Stimulated activated CD4-positive, alpha-beta T cell treated with anti-CD3 and anti-CD28 coated beads, TNF-alpha, amount 100 ng/mL, for 24 hours (primary cell): ENCODE measurements at regions not wholly inside any gene's neighbourhood (a gene's known extent, or its start where the extent isn't known, plus 50 kb on each side); places are given as distances from the start of the nearest gene placed in this dataset.

Experiments used
- DNase-seq, 3 experiments: peaks; one replicate each; pipeline ENCODE4 v3.0.0-alpha.2; 2020; ENCODE audit warnings: low read depth in 3 of 3

DNA sequence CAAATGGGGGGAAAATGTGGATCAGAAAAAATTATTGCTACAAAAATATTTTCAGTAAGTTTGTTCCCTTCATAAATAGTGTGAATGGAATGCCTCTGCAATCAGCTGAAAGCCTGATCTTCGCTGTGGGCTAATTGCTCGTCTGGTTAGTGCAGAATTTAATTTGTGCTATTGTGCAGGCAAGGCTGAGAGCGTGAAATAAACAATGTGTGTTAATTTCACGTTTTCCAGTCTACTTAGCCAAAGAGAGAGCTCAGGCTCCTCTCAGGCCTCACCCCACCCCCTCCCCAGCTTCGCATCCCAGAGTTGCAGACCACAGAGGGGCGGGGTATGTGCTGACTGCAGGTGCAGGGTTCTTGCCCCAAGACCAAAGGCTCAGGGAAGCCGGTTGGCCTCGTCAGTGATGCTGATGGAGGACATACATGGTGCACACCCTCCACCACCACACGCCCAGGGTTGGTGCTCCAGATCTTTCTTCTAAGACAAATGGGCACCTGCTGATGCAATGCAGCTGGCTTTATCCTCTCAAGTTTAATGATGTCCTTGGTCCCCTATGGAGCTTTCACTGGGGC lies 302.6 kb upstream of the SLC14A2 start:
- DNase-seq: no peak

- DNase-seq: no peak
These were observed 299.1 kb upstream of the SLC14A2 start for GRCh38 chr18:45316127-45316526.

GRCh38 chr18:45317948-45318640 lies 297.2 kb upstream of the SLC14A2 start:
- no peak for DNase-seq

- no peak for DNase-seq
These were observed 294.6 kb upstream of the SLC14A2 start for GRCh38 chr18:45320724-45321123.

DNA sequence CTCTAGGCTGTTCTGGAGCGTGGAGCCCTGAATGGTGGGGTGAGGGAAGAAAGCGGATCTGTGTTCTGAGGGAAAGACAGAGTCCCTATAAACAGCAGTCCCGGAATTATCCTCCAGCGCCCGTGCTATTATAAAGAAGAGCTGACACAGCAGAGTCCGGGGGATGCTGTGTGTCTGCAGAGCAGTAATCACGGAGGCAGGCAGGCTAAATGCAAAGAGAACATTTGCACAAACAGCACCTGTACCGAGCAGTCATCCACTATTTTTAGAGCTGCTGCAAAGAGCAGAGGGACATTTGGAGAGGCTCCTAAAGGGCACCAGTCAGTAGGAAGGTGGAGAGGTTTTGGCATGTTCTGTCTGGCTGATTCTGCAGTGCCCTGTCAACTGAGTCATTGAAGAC lies 293.8 kb upstream of the SLC14A2 start:
- no peak for DNase-seq

- no peak for DNase-seq
These were observed 292.9 kb upstream of the SLC14A2 start for GRCh38 chr18:45322343-45322742.

- no peak for DNase-seq
These were observed 291.2 kb upstream of the SLC14A2 start for GRCh38 chr18:45324101-45324494.

DNA sequence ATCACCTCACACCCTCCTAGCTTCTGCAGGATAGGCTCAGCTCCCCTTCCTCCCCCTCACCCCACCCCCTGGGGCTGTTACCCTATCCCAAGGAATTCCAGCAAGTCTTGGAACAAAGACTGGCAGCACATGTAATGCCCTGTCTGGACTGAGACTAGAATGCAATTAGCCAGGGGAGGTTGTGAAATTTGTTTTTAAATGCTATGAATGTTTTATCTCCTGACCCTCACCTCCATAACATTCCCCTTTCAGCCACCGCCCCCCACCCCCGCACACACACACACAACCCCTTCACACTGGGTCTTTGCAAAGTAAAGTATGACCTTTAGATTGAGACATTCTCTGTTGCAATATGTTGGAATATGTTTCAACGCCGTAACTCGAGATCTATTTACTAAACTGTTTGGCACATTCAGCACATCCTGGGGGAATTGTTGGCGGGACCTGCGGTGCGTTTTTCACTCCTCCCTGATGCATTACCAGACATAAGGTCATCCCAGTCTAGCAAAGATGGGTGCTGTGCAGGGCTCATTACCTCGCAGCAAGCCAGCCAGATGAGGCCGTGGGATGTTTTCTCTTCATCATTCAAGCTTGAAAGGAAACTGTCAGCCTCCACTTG lies 290.7 kb upstream of the SLC14A2 start:
- DNase-seq: no peak

GRCh38 chr18:45325778-45326177 lies 289.5 kb upstream of the SLC14A2 start:
- no peak for DNase-seq

DNA sequence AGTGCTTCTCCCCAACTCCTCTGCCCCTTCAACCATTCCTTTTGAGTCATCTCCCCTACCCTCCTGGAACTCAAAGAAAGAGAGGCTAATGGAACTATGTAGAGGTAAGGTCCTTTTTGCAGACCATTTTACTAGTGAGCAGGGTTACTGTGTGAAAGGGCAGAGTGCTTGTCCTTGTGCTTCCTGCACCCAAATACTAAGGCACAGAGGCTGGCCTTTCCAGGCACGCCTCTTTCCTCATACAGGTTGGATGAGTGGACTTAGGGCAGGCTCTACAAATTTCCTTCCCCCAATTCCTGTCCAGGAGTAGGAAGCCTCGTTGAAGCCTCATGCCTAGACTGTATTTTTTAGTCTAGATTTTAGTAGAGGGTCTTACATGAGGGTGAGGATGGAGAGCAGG lies 288.8 kb upstream of the SLC14A2 start:
- DNase-seq: no peak

DNA sequence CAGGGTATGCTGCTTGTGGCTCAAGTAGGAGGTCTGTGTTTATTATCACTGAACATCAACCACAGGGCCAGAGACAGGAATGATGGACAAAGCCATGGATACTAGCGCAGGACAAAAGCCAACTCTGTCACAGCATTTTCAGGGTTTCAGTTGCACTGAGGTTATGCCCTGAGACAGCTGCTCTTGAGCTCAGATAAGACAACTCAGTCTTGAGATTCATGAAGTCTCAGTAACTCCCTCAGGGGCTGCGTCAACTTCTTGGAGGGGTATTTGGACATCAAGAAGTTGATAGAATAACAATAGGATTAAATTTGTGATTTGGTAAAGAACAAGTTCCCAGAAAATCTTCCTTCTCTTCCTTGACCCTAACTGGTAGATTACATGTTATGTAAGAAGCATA lies 287.0 kb upstream of the SLC14A2 start:
- DNase-seq: no peak

DNA sequence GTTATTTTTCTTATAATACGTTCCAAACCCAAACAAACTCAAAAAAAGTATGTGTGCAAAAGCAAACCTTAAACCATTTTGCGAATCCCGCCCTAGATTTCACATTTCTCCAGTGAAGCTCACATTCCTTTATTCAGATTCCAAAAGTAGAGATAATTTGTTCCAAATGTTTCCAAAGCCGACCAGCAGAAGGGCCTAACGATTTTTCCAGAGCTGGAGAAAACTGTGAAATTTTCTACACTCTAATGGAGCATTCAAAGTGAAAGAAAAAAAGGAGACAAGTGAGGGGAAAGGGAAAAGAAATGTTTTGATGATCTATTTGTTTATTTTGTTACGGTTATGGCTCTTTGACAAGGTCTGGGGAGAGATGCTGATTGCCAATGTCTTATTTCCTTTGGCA lies 286.5 kb upstream of the SLC14A2 start:
- no peak for DNase-seq

GRCh38 chr18:45329316-45329715 lies 286.0 kb upstream of the SLC14A2 start:
- no peak for DNase-seq

GRCh38 chr18:45330170-45330594 lies 285.1 kb upstream of the SLC14A2 start:
- DNase-seq: no peak

GRCh38 chr18:45332871-45333270 lies 282.4 kb upstream of the SLC14A2 start:
- DNase-seq: no peak

GRCh38 chr18:45334191-45334590 lies 281.1 kb upstream of the SLC14A2 start:
- DNase-seq: no peak

DNA sequence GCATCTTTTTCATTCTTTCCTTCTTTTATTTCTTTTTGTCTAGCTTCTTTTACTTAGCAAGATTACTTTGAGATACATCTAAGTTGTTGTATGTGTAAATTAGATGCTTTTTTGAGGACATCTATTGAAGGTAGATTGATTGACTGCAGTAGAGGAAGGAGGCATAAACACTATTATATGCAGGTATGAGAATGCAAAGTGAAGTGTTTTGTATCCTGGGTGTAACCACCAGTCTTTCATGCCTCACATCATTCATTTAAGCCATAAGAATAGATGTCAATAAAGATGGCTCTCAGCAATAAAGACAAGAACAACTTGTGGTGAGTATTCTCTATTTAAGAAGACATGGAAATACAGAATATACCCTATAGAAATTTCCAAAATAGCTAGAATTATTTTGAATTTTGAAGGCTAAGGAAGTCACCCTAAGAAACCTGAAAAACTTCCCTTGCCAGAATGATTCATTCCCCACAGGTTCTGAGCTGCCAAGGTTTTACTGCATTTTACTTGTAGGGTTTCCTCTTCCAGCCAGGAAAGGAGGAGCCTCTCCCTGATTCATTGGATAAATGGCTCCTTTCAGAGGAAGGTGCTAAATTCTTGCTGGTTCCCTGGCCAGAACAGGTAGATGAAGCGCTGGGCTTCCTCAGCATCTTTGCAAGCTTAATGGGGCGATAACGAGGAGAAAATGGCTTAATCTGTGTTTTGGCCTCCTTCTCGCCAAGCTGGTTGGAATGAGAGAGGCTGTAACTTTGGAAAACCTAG lies 279.8 kb upstream of the SLC14A2 start:
- no peak for DNase-seq

DNA sequence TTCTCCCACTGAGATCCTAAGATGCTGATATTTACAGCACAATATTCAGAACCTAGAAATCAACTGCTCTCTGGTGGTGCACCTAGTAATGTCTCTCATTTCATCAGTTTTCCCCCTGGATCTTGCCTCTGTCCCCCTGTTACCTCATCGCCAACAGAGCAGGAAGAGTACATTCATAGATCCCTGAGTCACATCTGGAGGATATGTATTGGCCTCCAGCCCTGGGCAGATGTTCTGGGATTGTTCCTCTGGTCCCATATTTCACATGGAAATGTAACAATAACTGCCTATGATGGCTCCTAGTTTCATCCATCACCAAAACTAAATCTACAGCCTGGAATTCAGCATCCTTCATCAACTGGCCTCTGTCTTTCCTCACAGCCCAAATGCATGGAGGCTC lies 278.8 kb upstream of the SLC14A2 start:
- no peak for DNase-seq

DNA sequence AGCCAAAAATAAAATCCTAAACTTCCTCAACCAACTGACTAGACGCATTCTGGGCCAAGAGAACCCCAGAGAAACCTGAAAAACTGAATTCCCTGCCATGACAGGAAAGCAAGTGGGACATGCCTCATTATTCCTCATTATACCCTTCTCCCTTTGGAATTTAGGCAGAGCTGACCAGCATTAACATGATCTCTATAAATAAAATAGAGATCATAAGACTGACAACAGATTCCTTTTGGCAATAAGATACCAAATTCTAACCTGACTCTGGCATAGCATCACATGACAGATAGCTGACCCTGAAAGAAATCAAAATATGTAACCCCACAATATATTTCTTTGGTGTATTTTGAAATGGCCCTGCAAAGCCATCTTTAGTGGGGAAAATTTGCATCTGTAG lies 277.8 kb upstream of the SLC14A2 start:
- DNase-seq: no peak

DNA sequence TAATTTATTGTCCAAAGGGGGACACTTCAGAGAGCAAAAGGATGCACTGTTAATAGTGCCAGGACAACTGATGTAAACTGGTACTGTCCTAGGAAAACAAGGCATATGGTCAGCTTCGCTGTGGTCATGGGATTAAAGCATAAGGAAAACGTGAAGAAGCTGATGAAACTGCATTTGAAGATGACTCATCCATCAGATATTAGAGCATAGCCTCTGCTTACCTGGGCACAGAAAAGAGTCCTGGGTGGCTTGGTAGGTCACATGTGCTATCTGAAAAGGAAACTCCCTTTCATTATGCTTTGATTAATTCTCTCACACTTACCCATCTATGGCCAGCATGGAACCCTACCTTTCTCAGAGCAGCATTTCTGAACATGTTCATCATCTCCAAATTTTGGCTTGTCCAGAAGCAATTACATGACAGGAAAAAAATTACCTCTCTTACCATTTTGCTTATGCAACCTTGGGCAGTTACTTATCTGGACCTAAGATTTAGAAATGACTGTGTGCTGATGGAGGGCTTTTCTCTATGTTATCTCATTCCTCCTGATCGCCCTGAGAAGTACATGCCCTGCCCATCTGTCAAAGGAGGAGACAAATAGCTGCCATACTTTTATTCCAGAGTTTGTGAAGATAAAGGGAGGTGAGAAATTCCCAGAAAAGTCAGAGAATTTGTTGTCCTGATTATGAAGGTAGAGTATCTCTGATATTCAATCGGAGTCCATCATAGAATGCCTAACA lies 275.3 kb upstream of the SLC14A2 start:
- no peak for DNase-seq

- no peak for DNase-seq
These were observed 274.4 kb upstream of the SLC14A2 start for GRCh38 chr18:45340884-45341283.

GRCh38 chr18:45341454-45341853 lies 273.8 kb upstream of the SLC14A2 start:
- DNase-seq: no peak
